ENCODE measurements at regions not wholly inside any gene's neighbourhood (a gene's known extent, or its start where the extent isn't known, plus 50 kb on each side); places are given as distances from the start of the nearest gene placed in this dataset.
A peak's percentile ranks its signal among the peaks of the same experiment; 100 is the strongest.

GRCh38 chr3:141686466-141687291 lies 51.4 kb upstream of the RNF7 start:
- intact Hi-C loops (cut with micrococcal nuclease) = loop anchor here in 1 of 2 donors (5.0 kb wide), 1 partner anchor 51 kb away; the partner anchor contains the start of gene RNF7
- Mint-ChIP-seq H3K27ac (peak overlapping the region; percentile 82 to 95 (median 87)), H3K36me3 (peaks cover 0 to 2% (median 0%) of the 10 kb centered on the region in 5 donors), H3K4me3 (peak overlapping the region; percentile 71 to 93 (median 88)), H3K4me1 (peaks cover 6 to 29% (median 22%) of the 10 kb centered on the region in 7 donors), H3K9me3 (peaks cover 0 to 2% (median 0%) of the 10 kb centered on the region in 11 donors), H3K27me3 (no peaks in the 10 kb centered on the region)
- Histone ChIP-seq H3K4me1 (ENCODE audit: control insufficient read depth in 2 of 2, insufficient read depth in 2 of 2, low read length in 2 of 2) (peaks cover 0 to 3% of the 10 kb centered on the region in 2 donors), H3K27me3 (ENCODE audit: control insufficient read depth in 2 of 2, insufficient read depth in 2 of 2, low read length in 2 of 2) (no peaks in the 10 kb centered on the region), H3K36me3 (ENCODE audit: control insufficient read depth in 2 of 3, insufficient read depth in 3 of 3, low read length in 3 of 3) (no peaks in the 10 kb centered on the region), H3K9me3 (ENCODE audit: control insufficient read depth in 2 of 3, low read length in 3 of 3) (no peaks in the 10 kb centered on the region), H3K4me3 (ENCODE audit: low read length) (peak overlapping the region; percentile 49), H3K27ac (ENCODE audit: low read depth, low read length) (no peak overlapping the region)
- peak in 4 of 9 donors; percentile 9 to 24 (median 16) for DNase-seq
- POLR2A ChIA-PET = no interaction called here
- CTCF ChIA-PET = no interaction called here
- ATAC-seq = peak; percentile 71

Data from naive thymus-derived CD4-positive, alpha-beta T cell (primary cell).